ENCODE measurements at regions not wholly inside any gene's neighbourhood (a gene's known extent, or its start where the extent isn't known, plus 50 kb on each side); places are given as distances from the start of the nearest gene placed in this dataset.

DNA sequence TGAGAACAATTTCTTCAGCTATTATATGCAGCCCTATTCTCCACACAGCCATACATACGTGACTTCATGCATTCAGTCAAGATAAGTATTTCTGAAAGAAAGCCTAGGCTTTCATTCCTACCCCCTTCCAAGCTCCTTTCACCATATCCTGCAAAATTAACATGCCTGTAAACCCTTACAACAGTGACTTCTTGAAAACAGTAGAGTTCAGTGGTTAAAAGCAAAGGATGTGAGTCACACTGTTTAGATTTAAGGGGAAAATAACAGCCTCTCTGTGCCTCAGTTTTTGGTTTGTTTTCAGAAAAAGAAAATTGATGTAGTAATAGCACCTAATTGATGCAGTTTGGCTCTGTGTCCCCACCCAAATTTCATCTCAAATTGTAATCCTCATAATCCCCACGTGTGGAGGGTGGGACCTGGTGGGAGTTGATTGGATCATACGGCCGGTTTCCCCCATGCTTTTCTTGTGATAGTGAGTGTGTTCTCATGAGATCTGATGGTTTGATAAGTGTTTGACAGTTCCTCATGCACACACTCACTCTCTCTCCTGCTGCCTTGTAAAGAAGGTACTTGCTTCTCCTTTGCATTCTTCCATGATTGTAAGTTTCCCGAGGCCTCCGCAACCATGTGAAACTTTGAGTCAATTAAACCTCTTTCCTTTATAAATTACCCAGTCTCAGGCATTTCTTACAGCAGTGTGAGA lies 264.8 kb downstream of the CETN3 start:
- Histone ChIP-seq H3K36me3 (ENCODE audit: control insufficient read depth, insufficient read depth, low read length) (no peaks in the 10 kb centered on the region), H3K4me3 (ENCODE audit: insufficient read depth, low read depth, low read length, poor library complexity, severe bottlenecking) (no peak overlapping the region), H3K9me3 (ENCODE audit: control insufficient read depth, low read length) (no peaks in the 10 kb centered on the region), H3K4me1 (ENCODE audit: control insufficient read depth, insufficient read depth, low read length, poor library complexity, severe bottlenecking) (no peaks in the 10 kb centered on the region), H3K27ac (ENCODE audit: insufficient read depth, low read length, poor library complexity, severe bottlenecking) (no peak overlapping the region), H3K27me3 (replicated peaks; ENCODE audit: control insufficient read depth, insufficient read depth, low read length, poor library complexity, severe bottlenecking) (no peaks in the 10 kb centered on the region)
- no peak for DNase-seq

DNA sequence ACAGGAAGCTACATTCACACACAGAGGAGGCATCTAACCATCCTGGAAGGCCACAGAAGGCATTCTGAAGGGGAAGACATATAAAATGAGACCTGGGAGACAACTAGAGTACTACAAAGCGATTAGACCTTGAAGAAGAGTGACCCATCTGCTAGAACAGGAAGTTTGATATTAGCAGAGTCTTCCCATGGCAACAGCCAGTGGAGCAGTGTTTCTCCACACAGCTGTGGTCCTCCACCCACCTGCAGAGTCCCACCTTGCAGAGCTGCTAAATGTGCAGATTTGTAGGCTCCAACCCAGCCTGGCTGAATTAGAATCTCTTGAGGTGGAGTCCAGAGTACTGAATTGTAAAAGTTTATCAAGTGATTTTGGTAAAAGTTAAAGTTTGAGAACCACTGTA lies 267.0 kb downstream of the CETN3 start:
- no peak overlapping the region for H3K27ac ChIP-seq (ENCODE audit: insufficient read depth, low read length, poor library complexity, severe bottlenecking)

DNA sequence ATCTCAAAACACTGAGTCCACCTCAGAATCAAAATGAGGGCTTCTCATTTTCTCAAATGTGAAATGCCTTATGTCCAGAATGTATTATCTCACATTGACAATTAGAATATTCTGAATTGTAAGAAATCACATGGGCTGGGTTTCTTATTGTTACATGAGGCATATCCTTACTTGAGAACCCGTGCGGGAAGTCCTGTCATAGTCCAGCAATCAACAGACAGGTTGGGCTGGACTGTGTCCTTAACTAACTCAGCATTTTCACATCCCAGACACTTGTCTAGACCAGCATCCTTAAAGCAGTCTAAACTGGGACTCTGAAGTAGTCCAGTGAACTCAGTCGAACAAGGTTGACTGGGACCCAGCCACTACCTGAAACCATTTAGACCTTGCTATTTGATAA lies 267.6 kb downstream of the CETN3 start:
- Histone ChIP-seq H3K36me3 (ENCODE audit: control insufficient read depth, insufficient read depth, low read length) (no peaks in the 10 kb centered on the region), H3K4me3 (ENCODE audit: insufficient read depth, low read depth, low read length, poor library complexity, severe bottlenecking) (no peak overlapping the region), H3K4me1 (ENCODE audit: control insufficient read depth, insufficient read depth, low read length, poor library complexity, severe bottlenecking) (no peaks in the 10 kb centered on the region), H3K27ac (ENCODE audit: insufficient read depth, low read length, poor library complexity, severe bottlenecking) (no peak overlapping the region), H3K27me3 (replicated peaks; ENCODE audit: control insufficient read depth, insufficient read depth, low read length, poor library complexity, severe bottlenecking) (no peaks in the 10 kb centered on the region), H3K9me3 (ENCODE audit: control insufficient read depth, low read length) (no peaks in the 10 kb centered on the region)
- DNase-seq, result no peak

More for the DNA sequence above, 267.0 kb downstream of the CETN3 start:
- no peaks in the 10 kb centered on the region for H3K36me3 ChIP-seq (ENCODE audit: control insufficient read depth, insufficient read depth, low read length)
- no peak overlapping the region for H3K4me3 ChIP-seq (ENCODE audit: insufficient read depth, low read depth, low read length, poor library complexity, severe bottlenecking)
- no peaks in the 10 kb centered on the region for H3K9me3 ChIP-seq (ENCODE audit: control insufficient read depth, low read length)
- no peaks in the 10 kb centered on the region for H3K27me3 ChIP-seq (replicated peaks; ENCODE audit: control insufficient read depth, insufficient read depth, low read length, poor library complexity, severe bottlenecking)
- no peak for DNase-seq
- H3K4me1 ChIP-seq (ENCODE audit: control insufficient read depth, insufficient read depth, low read length, poor library complexity, severe bottlenecking), result no peaks in the 10 kb centered on the region

DNA sequence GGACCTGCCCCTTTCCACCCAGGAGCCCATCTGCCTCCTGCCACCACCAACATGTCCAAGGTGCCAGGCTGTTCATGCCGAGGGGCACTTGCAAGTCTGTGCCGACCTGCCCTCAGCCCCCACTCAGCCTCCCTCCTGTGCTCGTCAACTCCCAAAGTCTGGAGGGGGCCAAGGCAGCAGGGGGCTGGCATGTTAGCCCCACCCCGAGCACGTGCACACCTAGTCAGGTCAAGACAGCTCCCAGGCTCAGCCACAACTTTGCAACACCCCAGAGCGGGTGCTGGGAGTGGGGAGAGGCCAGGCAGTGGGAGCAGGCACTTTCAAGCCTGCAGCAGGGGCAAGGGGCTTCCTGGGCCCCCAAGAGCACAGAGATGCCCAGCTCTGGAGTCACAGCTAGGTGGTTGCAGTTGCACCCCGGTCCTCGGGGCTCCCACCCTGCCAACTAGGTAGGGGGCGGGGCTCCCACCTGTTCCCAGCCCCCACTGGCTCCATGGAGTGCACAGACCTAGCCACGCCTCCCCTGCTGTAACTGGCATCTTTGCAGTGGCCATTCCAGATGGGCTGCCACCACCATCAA lies 272.5 kb downstream of the CETN3 start:
- H3K36me3 ChIP-seq (ENCODE audit: control insufficient read depth, insufficient read depth, low read length), result no peaks in the 10 kb centered on the region
- H3K4me3 ChIP-seq (ENCODE audit: insufficient read depth, low read depth, low read length, poor library complexity, severe bottlenecking), result no peak overlapping the region
- no peak for DNase-seq
- no peaks in the 10 kb centered on the region for H3K4me1 ChIP-seq (ENCODE audit: control insufficient read depth, insufficient read depth, low read length, poor library complexity, severe bottlenecking)
- no peak overlapping the region for H3K27ac ChIP-seq (ENCODE audit: insufficient read depth, low read length, poor library complexity, severe bottlenecking)
- no peaks in the 10 kb centered on the region for H3K9me3 ChIP-seq (ENCODE audit: control insufficient read depth, low read length)
- no peaks in the 10 kb centered on the region for H3K27me3 ChIP-seq (replicated peaks; ENCODE audit: control insufficient read depth, insufficient read depth, low read length, poor library complexity, severe bottlenecking)

DNA sequence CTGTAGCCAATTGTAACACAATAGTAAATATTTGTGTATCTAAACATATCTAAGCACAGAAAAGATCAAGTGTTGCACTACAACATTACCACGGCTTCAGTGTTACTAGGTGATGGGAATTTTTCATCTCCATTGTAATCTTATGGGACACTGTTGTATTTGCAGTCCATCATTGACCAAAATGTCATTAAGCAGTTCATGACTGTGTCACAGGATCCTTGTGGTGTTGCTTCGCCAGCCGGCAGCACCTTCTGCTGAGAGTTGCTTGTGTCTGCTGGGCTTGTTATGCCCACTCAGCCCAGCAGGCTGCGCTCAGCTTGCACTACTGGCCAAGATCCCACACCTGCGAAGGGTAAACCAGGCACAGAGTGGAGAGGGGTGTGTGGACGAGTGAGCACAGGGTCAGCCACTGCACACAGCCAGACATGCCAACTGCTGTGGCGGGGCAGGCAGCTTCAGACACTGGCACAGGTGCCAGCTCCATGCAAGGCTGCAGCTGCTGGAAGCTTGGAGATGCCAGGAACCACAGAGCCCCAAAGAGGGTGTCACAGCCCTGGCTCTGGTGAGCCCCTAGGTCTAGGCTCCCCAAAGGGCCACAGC lies 273.7 kb downstream of the CETN3 start:
- Histone ChIP-seq H3K9me3 (ENCODE audit: control insufficient read depth, low read length) (no peaks in the 10 kb centered on the region), H3K36me3 (ENCODE audit: control insufficient read depth, insufficient read depth, low read length) (no peaks in the 10 kb centered on the region), H3K4me3 (ENCODE audit: insufficient read depth, low read depth, low read length, poor library complexity, severe bottlenecking) (no peak overlapping the region), H3K27ac (ENCODE audit: insufficient read depth, low read length, poor library complexity, severe bottlenecking) (no peak overlapping the region), H3K27me3 (replicated peaks; ENCODE audit: control insufficient read depth, insufficient read depth, low read length, poor library complexity, severe bottlenecking) (no peaks in the 10 kb centered on the region), H3K4me1 (ENCODE audit: control insufficient read depth, insufficient read depth, low read length, poor library complexity, severe bottlenecking) (no peaks in the 10 kb centered on the region)
- no peak for DNase-seq

DNA sequence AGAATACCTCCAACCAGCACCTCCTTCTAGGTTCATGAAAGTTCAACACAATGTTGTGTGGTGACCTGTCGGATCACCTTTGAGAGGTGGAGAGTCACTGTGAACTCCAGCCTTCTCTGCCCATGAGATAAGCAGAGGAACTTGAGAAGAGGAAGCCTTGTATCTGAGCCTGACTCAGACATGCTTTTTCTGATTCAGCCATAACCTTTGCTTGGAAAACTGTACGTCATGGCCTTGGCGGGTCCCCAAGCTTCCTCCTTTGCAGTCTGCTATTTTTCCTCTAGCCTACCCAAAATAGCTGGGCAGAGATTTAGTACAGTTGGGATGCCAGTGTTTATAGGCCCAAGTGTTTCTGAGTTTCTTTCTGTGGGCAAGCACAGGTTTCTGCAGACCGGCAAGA lies 274.7 kb downstream of the CETN3 start:
- H3K36me3 ChIP-seq (ENCODE audit: control insufficient read depth, insufficient read depth, low read length), result no peaks in the 10 kb centered on the region
- DNase-seq, result no peak
- no peaks in the 10 kb centered on the region for H3K9me3 ChIP-seq (ENCODE audit: control insufficient read depth, low read length)
- no peaks in the 10 kb centered on the region for H3K27me3 ChIP-seq (replicated peaks; ENCODE audit: control insufficient read depth, insufficient read depth, low read length, poor library complexity, severe bottlenecking)
- no peaks in the 10 kb centered on the region for H3K4me1 ChIP-seq (ENCODE audit: control insufficient read depth, insufficient read depth, low read length, poor library complexity, severe bottlenecking)
- no peak overlapping the region for H3K27ac ChIP-seq (ENCODE audit: insufficient read depth, low read length, poor library complexity, severe bottlenecking)
- no peak overlapping the region for H3K4me3 ChIP-seq (ENCODE audit: insufficient read depth, low read depth, low read length, poor library complexity, severe bottlenecking)

DNA sequence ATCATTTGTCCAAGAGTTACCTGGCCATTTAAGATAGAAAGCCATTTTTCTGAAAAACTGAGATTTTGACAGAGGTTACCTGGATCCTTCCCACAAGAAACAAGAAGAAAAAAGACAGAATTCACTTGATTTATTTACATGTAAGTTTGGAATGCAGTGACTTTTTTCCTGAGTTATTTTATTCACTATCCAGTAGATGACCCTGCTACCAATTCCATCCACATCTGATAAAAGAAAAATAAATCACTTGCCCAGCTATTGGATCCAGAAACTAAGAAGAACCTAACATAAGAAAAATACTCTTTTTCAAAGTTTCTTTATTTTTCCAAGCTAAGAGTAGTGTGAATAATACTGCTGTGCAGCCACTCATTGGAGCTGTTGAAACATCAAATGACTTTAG lies 275.2 kb downstream of the CETN3 start:
- Histone ChIP-seq H3K27me3 (replicated peaks; ENCODE audit: control insufficient read depth, insufficient read depth, low read length, poor library complexity, severe bottlenecking) (no peaks in the 10 kb centered on the region), H3K4me1 (ENCODE audit: control insufficient read depth, insufficient read depth, low read length, poor library complexity, severe bottlenecking) (no peaks in the 10 kb centered on the region), H3K27ac (ENCODE audit: insufficient read depth, low read length, poor library complexity, severe bottlenecking) (no peak overlapping the region), H3K4me3 (ENCODE audit: insufficient read depth, low read depth, low read length, poor library complexity, severe bottlenecking) (no peak overlapping the region), H3K36me3 (ENCODE audit: control insufficient read depth, insufficient read depth, low read length) (no peaks in the 10 kb centered on the region), H3K9me3 (ENCODE audit: control insufficient read depth, low read length) (no peaks in the 10 kb centered on the region)
- no peak for DNase-seq

DNA sequence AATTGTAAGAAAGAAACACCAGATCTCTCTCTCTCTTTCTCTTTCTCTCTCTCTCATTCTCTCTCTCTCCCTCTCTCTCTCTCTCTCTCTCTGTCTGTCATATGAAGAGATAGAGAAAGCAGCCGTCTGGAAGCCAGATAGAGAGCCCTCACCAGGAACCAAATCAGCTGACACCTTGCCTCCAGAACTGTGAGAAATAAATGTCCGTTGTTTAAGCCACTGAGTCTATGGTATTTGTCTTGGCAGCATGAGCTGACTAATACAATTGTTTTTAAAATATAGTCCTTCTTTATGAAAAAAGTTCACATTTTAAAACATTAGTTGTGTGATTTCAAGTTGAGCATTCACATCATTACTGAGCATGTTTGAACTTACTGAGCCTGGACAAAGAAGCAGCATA lies 275.6 kb downstream of the CETN3 start:
- Histone ChIP-seq H3K27me3 (replicated peaks; ENCODE audit: control insufficient read depth, insufficient read depth, low read length, poor library complexity, severe bottlenecking) (no peaks in the 10 kb centered on the region), H3K27ac (ENCODE audit: insufficient read depth, low read length, poor library complexity, severe bottlenecking) (no peak overlapping the region), H3K36me3 (ENCODE audit: control insufficient read depth, insufficient read depth, low read length) (no peaks in the 10 kb centered on the region), H3K4me3 (ENCODE audit: insufficient read depth, low read depth, low read length, poor library complexity, severe bottlenecking) (no peak overlapping the region), H3K4me1 (ENCODE audit: control insufficient read depth, insufficient read depth, low read length, poor library complexity, severe bottlenecking) (no peaks in the 10 kb centered on the region), H3K9me3 (ENCODE audit: control insufficient read depth, low read length) (no peaks in the 10 kb centered on the region)
- no peak for DNase-seq

DNA sequence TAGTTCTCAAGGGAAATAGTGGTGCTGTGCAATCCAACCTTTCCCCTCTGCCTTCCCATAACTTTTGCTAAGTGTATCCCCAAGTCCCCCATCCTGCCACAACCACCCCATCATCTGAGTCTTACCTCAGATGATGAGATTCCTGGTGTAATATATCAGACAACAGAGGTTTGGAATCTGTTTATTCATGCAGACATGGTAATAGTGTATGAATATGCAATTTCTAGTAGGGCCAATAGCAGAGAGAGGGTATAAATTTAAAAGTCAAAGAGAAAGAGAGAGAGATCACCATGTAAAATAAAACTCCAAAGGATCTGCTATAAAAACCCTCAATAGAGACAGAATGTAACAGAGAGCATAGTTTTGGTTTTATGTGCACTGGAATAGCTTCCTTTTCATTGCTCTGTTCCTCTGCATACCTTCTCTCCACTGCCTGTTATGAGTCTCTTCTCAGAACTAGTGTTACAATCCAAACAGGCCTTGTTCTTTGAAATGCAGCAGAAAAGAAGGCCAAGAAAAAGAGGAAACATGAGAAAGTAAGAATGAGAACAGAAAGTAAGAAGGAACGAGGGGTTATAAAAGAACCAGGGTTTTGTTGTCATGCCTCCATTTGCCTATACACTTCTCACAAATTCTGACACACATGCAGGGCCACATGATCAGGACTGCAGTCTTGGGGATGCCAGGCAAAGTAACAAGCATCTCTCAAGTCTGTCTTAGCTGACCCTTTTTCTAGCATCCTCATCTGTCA lies 278.0 kb downstream of the CETN3 start:
- no peak for DNase-seq
- no peak overlapping the region for H3K4me3 ChIP-seq (ENCODE audit: insufficient read depth, low read depth, low read length, poor library complexity, severe bottlenecking)
- H3K27me3 ChIP-seq (replicated peaks; ENCODE audit: control insufficient read depth, insufficient read depth, low read length, poor library complexity, severe bottlenecking), result no peaks in the 10 kb centered on the region
- H3K4me1 ChIP-seq (ENCODE audit: control insufficient read depth, insufficient read depth, low read length, poor library complexity, severe bottlenecking), result no peaks in the 10 kb centered on the region
- no peaks in the 10 kb centered on the region for H3K9me3 ChIP-seq (ENCODE audit: control insufficient read depth, low read length)
- H3K27ac ChIP-seq (ENCODE audit: insufficient read depth, low read length, poor library complexity, severe bottlenecking), result no peak overlapping the region
- no peaks in the 10 kb centered on the region for H3K36me3 ChIP-seq (ENCODE audit: control insufficient read depth, insufficient read depth, low read length)

DNA sequence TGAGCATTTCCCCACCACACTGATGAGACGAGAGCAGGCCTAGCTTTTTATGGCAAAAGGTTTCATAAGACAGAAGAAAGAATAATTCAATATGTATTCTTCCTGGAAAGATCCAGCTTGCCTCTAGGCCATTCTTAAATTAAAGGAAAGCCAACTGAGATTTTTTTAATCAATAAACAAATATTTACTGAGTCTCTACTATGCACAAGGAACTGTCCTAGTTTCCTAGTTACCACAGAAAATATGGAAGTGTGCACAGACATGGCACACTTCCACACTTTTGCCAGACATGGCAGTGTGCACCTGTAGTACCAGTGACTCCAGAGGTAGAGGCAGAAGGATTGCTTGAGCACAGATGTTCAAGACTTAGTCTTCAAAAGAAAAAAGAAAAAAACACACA lies 281.0 kb downstream of the CETN3 start:
- Histone ChIP-seq H3K27ac (ENCODE audit: insufficient read depth, low read length, poor library complexity, severe bottlenecking) (no peak overlapping the region), H3K4me3 (ENCODE audit: insufficient read depth, low read depth, low read length, poor library complexity, severe bottlenecking) (no peak overlapping the region), H3K27me3 (replicated peaks; ENCODE audit: control insufficient read depth, insufficient read depth, low read length, poor library complexity, severe bottlenecking) (no peaks in the 10 kb centered on the region), H3K4me1 (ENCODE audit: control insufficient read depth, insufficient read depth, low read length, poor library complexity, severe bottlenecking) (no peaks in the 10 kb centered on the region), H3K36me3 (ENCODE audit: control insufficient read depth, insufficient read depth, low read length) (no peaks in the 10 kb centered on the region), H3K9me3 (ENCODE audit: control insufficient read depth, low read length) (no peaks in the 10 kb centered on the region)
- DNase-seq, result no peak

Measured in effector memory CD4-positive, alpha-beta T cell (primary cell).